ENCODE measurements at regions not wholly inside any gene's neighbourhood (a gene's known extent, or its start where the extent isn't known, plus 50 kb on each side); places are given as distances from the start of the nearest gene placed in this dataset.

GRCh38 chr5:144712090-144712489 is 541.4 kb downstream of the KCTD16 start:
- no peaks in the 10 kb centered on the region for H3K9me3 ChIP-seq
- no peak for TF ChIP-seq CTCF (IDR thresholded peaks at IDR 0.05)
- H3K4me3 ChIP-seq, result no peak overlapping the region
- H3K27ac ChIP-seq, result no peak overlapping the region
- no peaks in the 10 kb centered on the region for H3K27me3 ChIP-seq
- intact Hi-C loops (cut with DNase I), result no loop called here
- H3K36me3 ChIP-seq, result no peaks in the 10 kb centered on the region
- no peaks in the 10 kb centered on the region for H3K4me1 ChIP-seq
- DNase-seq (ENCODE audit: low spot score in 2 of 2), result no peak

GRCh38 chr5:144711172-144711571 is 540.5 kb downstream of the KCTD16 start:
- Histone ChIP-seq H3K4me1 (no peaks in the 10 kb centered on the region), H3K27ac (no peak overlapping the region), H3K4me3 (no peak overlapping the region), H3K9me3 (no peaks in the 10 kb centered on the region), H3K36me3 (no peaks in the 10 kb centered on the region), H3K27me3 (no peaks in the 10 kb centered on the region)
- intact Hi-C loops (cut with DNase I), result no loop called here
- no peak for TF ChIP-seq CTCF (IDR thresholded peaks at IDR 0.05)
- no peak for DNase-seq (ENCODE audit: low spot score in 2 of 2)

- H3K4me3 ChIP-seq, result no peak overlapping the region
- no peaks in the 10 kb centered on the region for H3K4me1 ChIP-seq
- intact Hi-C loops (cut with DNase I), result no loop called here
- no peak for DNase-seq (ENCODE audit: low spot score in 2 of 2)
- H3K36me3 ChIP-seq, result no peaks in the 10 kb centered on the region
- TF ChIP-seq CTCF (IDR thresholded peaks at IDR 0.05), result no peak
- H3K9me3 ChIP-seq, result no peaks in the 10 kb centered on the region
- H3K27ac ChIP-seq, result no peak overlapping the region
- H3K27me3 ChIP-seq, result no peaks in the 10 kb centered on the region
These were observed 540.0 kb downstream of the KCTD16 start for GRCh38 chr5:144710637-144711036.

GRCh38 chr5:144703776-144704175 is 533.1 kb downstream of the KCTD16 start:
- no peak for TF ChIP-seq CTCF (IDR thresholded peaks at IDR 0.05)
- Histone ChIP-seq H3K9me3 (no peaks in the 10 kb centered on the region), H3K4me1 (no peaks in the 10 kb centered on the region), H3K36me3 (no peaks in the 10 kb centered on the region), H3K27ac (no peak overlapping the region), H3K4me3 (no peak overlapping the region), H3K27me3 (no peaks in the 10 kb centered on the region)
- intact Hi-C loops (cut with DNase I), result no loop called here
- no peak for DNase-seq (ENCODE audit: low spot score in 2 of 2)

- no peak for DNase-seq (ENCODE audit: low spot score in 2 of 2)
- no peak for TF ChIP-seq CTCF (IDR thresholded peaks at IDR 0.05)
- Histone ChIP-seq H3K4me3 (no peak overlapping the region), H3K27me3 (no peaks in the 10 kb centered on the region), H3K9me3 (no peaks in the 10 kb centered on the region), H3K27ac (no peak overlapping the region), H3K36me3 (no peaks in the 10 kb centered on the region), H3K4me1 (peaks cover 0 to 2% of the 10 kb centered on the region in 2 donors)
- intact Hi-C loops (cut with DNase I), result no loop called here
These were observed 527.8 kb downstream of the KCTD16 start for GRCh38 chr5:144698484-144698883.

GRCh38 chr5:144697847-144698262 is 527.2 kb downstream of the KCTD16 start:
- no peak overlapping the region for H3K27ac ChIP-seq
- no peaks in the 10 kb centered on the region for H3K9me3 ChIP-seq
- H3K4me3 ChIP-seq, result no peak overlapping the region
- H3K4me1 ChIP-seq, result peaks cover 0 to 2% of the 10 kb centered on the region in 2 donors
- no peaks in the 10 kb centered on the region for H3K36me3 ChIP-seq
- intact Hi-C loops (cut with DNase I), result no loop called here
- DNase-seq (ENCODE audit: low spot score in 2 of 2), result no peak
- TF ChIP-seq CTCF (IDR thresholded peaks at IDR 0.05), result no peak
- H3K27me3 ChIP-seq, result no peaks in the 10 kb centered on the region

All from ascending aorta (tissue), 2 donors.